ENCODE measurements at regions not wholly inside any gene's neighbourhood (a gene's known extent, or its start where the extent isn't known, plus 50 kb on each side); places are given as distances from the start of the nearest gene placed in this dataset.

DNA sequence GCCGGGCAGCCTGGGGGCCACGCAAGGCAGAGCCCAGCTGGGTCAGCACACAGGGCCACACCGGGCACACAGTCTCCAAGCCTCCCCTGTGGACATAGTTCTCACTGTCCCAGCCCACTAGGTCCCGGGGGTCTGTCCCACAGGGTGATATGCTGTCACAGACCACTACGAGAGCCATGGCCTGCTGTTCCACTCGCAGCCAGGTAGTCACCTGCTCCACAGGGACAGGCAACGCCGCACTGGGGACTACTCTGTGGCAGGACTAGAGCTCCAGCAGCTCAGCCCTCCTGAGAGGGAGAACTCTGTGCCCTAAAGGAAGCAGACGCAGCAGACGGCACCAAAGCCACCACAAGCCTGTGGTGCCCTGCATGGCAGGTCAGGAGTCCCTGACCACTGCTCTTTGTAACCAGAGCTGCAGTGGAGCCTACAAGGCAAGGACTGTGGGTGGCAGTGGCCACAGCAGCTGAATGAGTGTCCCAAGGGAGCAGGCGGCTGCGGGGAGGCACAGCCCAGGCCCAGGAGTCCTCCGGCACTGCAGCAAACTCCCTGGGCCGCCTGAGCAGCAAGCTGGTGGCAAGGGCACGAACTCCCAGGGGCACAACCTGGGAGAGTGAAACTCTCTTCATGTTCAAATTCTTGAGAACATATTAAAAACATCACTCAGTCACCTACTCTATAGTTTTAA lies 171.2 kb upstream of the GRK3 start:
- Histone ChIP-seq H3K27me3 (ENCODE audit: control insufficient read depth, low read length) (no peaks in the 10 kb centered on the region), H3K9me2 (replicated peaks; ENCODE audit: control insufficient read depth, low read length) (no peaks in the 10 kb centered on the region), H3F3A (ENCODE audit: control insufficient read depth, insufficient read depth) (no peaks in the 10 kb centered on the region), H4K20me1 (ENCODE audit: control insufficient read depth, insufficient read depth, low read depth, low read length) (peaks cover 17% of the 10 kb centered on the region), H3K79me2 (ENCODE audit: control insufficient read depth, low read length) (peaks cover 98% of the 10 kb centered on the region), H3K36me3 (ENCODE audit: control insufficient read depth, low read length) (no peaks in the 10 kb centered on the region), H3K4me3 (ENCODE audit: low read length) (no peak overlapping the region), H3K27ac (ENCODE audit: low read depth, low read length) (no peak overlapping the region), H3K9me3 (ENCODE audit: control insufficient read depth, insufficient read depth, low read length) (no peaks in the 10 kb centered on the region), H3K4me2 (ENCODE audit: low read length) (no peak overlapping the region), H3K4me1 (ENCODE audit: control insufficient read depth, low read length) (peaks cover 27% of the 10 kb centered on the region)
- TF ChIP-seq, protein P1, sequence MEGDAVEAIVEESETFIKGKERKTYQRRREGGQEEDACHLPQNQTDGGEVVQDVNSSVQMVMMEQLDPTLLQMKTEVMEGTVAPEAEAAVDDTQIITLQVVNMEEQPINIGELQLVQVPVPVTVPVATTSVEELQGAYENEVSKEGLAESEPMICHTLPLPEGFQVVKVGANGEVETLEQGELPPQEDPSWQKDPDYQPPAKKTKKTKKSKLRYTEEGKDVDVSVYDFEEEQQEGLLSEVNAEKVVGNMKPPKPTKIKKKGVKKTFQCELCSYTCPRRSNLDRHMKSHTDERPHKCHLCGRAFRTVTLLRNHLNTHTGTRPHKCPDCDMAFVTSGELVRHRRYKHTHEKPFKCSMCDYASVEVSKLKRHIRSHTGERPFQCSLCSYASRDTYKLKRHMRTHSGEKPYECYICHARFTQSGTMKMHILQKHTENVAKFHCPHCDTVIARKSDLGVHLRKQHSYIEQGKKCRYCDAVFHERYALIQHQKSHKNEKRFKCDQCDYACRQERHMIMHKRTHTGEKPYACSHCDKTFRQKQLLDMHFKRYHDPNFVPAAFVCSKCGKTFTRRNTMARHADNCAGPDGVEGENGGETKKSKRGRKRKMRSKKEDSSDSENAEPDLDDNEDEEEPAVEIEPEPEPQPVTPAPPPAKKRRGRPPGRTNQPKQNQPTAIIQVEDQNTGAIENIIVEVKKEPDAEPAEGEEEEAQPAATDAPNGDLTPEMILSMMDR (IDR thresholded peaks at IDR 0.05; ENCODE audit: low read depth, low read length, poor library complexity, severe bottlenecking), result no peak
- no peak for TF ChIP-seq EZH2phosphoT487 (IDR thresholded peaks at IDR 0.05; ENCODE audit: borderline replicate concordance, low read length)

DNA sequence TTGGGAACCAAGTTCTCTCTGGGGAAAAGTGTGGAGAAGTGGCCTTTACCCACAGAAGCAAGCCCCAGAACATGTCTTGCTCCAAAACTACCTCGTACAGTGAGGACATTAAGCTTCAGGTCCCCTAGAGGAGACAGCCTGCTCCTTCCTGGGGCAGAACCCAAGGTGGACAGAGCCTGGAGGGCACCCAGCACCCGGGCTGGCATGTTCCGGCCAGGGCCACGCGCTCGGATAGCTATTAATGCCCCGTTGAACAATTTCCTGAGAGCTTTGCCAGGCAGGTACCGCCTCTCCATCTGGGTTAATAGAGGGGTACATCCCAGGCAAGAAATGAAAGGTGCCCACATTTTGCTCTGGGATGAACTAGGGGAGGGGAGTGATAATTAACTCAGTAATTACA lies 169.0 kb upstream of the GRK3 start:
- Histone ChIP-seq H3K79me2 (ENCODE audit: control insufficient read depth, low read length) (peaks cover 98% of the 10 kb centered on the region), H3K27me3 (ENCODE audit: control insufficient read depth, low read length) (no peaks in the 10 kb centered on the region), H3K9me2 (replicated peaks; ENCODE audit: control insufficient read depth, low read length) (no peaks in the 10 kb centered on the region), H3F3A (ENCODE audit: control insufficient read depth, insufficient read depth) (no peaks in the 10 kb centered on the region), H3K4me1 (ENCODE audit: control insufficient read depth, low read length) (peaks cover 26% of the 10 kb centered on the region), H3K4me2 (ENCODE audit: low read length) (no peak overlapping the region), H3K4me3 (ENCODE audit: low read length) (no peak overlapping the region), H3K9me3 (ENCODE audit: control insufficient read depth, insufficient read depth, low read length) (no peaks in the 10 kb centered on the region), H3K27ac (ENCODE audit: low read depth, low read length) (no peak overlapping the region), H3K36me3 (ENCODE audit: control insufficient read depth, low read length) (no peaks in the 10 kb centered on the region), H4K20me1 (ENCODE audit: control insufficient read depth, insufficient read depth, low read depth, low read length) (peaks cover 6% of the 10 kb centered on the region)
- TF ChIP-seq, protein P1 (IDR thresholded peaks at IDR 0.05; ENCODE audit: low read depth, low read length, poor library complexity, severe bottlenecking), result no peak
- no peak for TF ChIP-seq EZH2phosphoT487 (IDR thresholded peaks at IDR 0.05; ENCODE audit: borderline replicate concordance, low read length)

DNA sequence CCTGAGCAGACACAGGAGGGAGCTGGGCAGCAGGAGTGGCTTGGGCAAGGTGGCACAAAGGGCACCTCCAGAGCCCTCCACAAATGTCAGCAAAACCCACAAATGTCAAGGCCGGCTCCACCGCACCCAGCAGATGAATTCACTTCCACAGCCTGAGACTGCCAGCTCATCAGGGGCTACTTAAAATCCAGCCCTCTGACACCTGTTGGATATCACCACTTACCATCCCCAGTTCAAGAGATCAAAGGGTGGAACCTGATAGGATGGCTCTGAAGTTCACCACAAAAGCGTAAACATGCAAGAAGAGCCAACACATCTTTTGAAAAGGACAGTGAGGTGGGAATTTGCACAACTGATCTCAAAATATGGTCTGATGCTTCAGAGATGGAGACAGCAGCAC lies 168.6 kb upstream of the GRK3 start:
- Histone ChIP-seq H4K20me1 (ENCODE audit: control insufficient read depth, insufficient read depth, low read depth, low read length) (peaks cover 5% of the 10 kb centered on the region; the same call in 1 of the 2 replicates), H3K4me2 (ENCODE audit: low read length) (no peak overlapping the region)

More for the DNA sequence above, 168.6 kb upstream of the GRK3 start:
- Histone ChIP-seq H3K4me3 (ENCODE audit: low read length) (no peak overlapping the region), H3K9me3 (ENCODE audit: control insufficient read depth, insufficient read depth, low read length) (no peaks in the 10 kb centered on the region), H3F3A (ENCODE audit: control insufficient read depth, insufficient read depth) (no peaks in the 10 kb centered on the region), H3K9me2 (replicated peaks; ENCODE audit: control insufficient read depth, low read length) (no peaks in the 10 kb centered on the region), H3K27ac (ENCODE audit: low read depth, low read length) (no peak overlapping the region), H3K4me1 (ENCODE audit: control insufficient read depth, low read length) (peaks cover 26% of the 10 kb centered on the region), H3K36me3 (ENCODE audit: control insufficient read depth, low read length) (no peaks in the 10 kb centered on the region), H3K79me2 (ENCODE audit: control insufficient read depth, low read length) (peaks cover 98% of the 10 kb centered on the region), H3K27me3 (ENCODE audit: control insufficient read depth, low read length) (no peaks in the 10 kb centered on the region)
- TF ChIP-seq EZH2phosphoT487 (IDR thresholded peaks at IDR 0.05; ENCODE audit: borderline replicate concordance, low read length), result no peak
- TF ChIP-seq, protein P1 (IDR thresholded peaks at IDR 0.05; ENCODE audit: low read depth, low read length, poor library complexity, severe bottlenecking), result no peak
